SU-DHL-6 (cell line): ENCODE measurements at regions not wholly inside any gene's neighbourhood (a gene's known extent, or its start where the extent isn't known, plus 50 kb on each side); places are given as distances from the start of the nearest gene placed in this dataset.

Source experiments
- H2AFZ ChIP-seq: fragments of 200-600 bp; sonication (generic); 2 replicates; pipeline ENCODE4 v1.6.1; 2014; ENCODE audit warnings: low read depth, mild to moderate bottlenecking, moderate library complexity, mixed read lengths, antibody characterized with exemption, low read length; ENCODE audit not compliant: severe bottlenecking
- H3F3A ChIP-seq: fragments of 200-600 bp; shearing (Covaris generic); 2 replicates; pipeline ENCODE4 v1.6.0; 2016; ENCODE audit warnings: antibody characterized with exemption, mild to moderate bottlenecking; ENCODE audit not compliant: insufficient read depth
- H3K27ac ChIP-seq: fragments of 200-600 bp; sonication (generic); 2 replicates; pipeline ENCODE4 v1.5.1; 2016; ENCODE audit warnings: low read depth, mild to moderate bottlenecking, low read length, moderate library complexity, mixed read lengths
- H3K27me3 ChIP-seq: fragments of 200-600 bp; sonication (generic), shearing (Covaris generic); 2 replicates; pipeline ENCODE4 v1.6.0; 2014; ENCODE audit warnings: mild to moderate bottlenecking, low read length
- H3K36me3 ChIP-seq: fragments of 200-600 bp; sonication (generic); 2 replicates; pipeline ENCODE4 v1.6.1; 2014; ENCODE audit warnings: mild to moderate bottlenecking, low read length, mixed read lengths
- H3K4me2 ChIP-seq: fragments of 300-600, 200-600 bp; shearing (Covaris generic), sonication (generic); 2 replicates; pipeline ENCODE4 v1.6.0; 2014; ENCODE audit warnings: low read length, low read depth, mild to moderate bottlenecking; ENCODE audit not compliant: poor library complexity, severe bottlenecking
- H3K4me3 ChIP-seq: fragments of 200-600 bp; sonication (generic); 2 replicates; pipeline ENCODE4 v1.5.1; 2014; ENCODE audit warnings: antibody characterized with exemption, low read length, mild to moderate bottlenecking, mixed read lengths; ENCODE audit not compliant: insufficient read depth, poor library complexity, severe bottlenecking
- H3K79me2 ChIP-seq: fragments of 200-600 bp; sonication (generic); 2 replicates; pipeline ENCODE4 v1.6.1; 2014; ENCODE audit warnings: mild to moderate bottlenecking, low read length, moderate library complexity; ENCODE audit not compliant: insufficient read depth
- H3K9ac ChIP-seq: fragments of 200-600 bp; sonication (generic); 2 replicates; pipeline ENCODE4 v1.7.0; 2014; ENCODE audit warnings: mild to moderate bottlenecking, low read length
- H3K9me2 ChIP-seq: fragments of 200-600 bp; sonication (generic); replicated peaks from 2 replicates; pipeline ENCODE4 v1.6.1; 2014; ENCODE audit warnings: low read length; ENCODE audit not compliant: insufficient read depth
- H3K9me3 ChIP-seq: fragments of 200-600 bp; sonication (generic); 2 replicates; pipeline ENCODE4 v1.6.1; 2014; ENCODE audit warnings: low read length, mixed read lengths; ENCODE audit not compliant: insufficient read depth
- H4K20me1 ChIP-seq: fragments of 200-600 bp; sonication (generic); 2 replicates; pipeline ENCODE4 v1.6.1; 2014; ENCODE audit warnings: low read depth, mild to moderate bottlenecking, antibody characterized with exemption, low read length, moderate library complexity, mixed read lengths
- CTCF ChIP-seq: fragments of 200-600 bp; sonication (generic); IDR thresholded peaks from one replicate; pipeline ENCODE4 v1.5.1; 2017; ENCODE audit warnings: antibody characterized with exemption, mild to moderate bottlenecking, low read length, moderate library complexity; ENCODE audit not compliant: insufficient read depth, poor library complexity, severe bottlenecking
- EZH2phosphoT487 ChIP-seq: fragments of 200-600 bp; sonication (generic), shearing (Covaris generic); conservative IDR thresholded peaks from 2 replicates; pipeline ENCODE4 v1.6.1; 2018; ENCODE audit warnings: mild to moderate bottlenecking, antibody characterized with exemption, low read length, moderate library complexity, mixed read lengths

DNA sequence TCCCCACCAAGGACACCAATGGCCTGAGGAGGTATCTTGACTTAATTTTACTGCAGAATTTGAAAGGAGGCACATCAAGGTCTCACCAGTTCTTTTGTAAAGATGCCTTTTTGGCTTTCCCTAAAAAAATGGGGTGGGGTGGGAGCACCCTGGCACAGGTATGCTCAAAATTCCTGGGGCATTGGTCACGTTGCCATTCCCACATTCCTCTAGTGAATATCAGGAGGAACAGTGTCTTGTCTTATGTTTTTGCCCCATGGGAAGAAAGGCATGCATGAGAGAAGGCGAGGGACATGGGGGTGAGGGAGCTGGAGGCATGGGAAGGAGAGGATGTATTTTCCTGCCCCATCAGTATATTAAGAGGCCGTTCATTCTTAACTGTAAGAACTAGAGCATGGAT is 275.3 kb downstream of the CMPK2 start:
- H3K4me2 ChIP-seq = no peak overlapping the region
- no peaks in the 10 kb centered on the region for H3F3A ChIP-seq
- TF ChIP-seq CTCF = no peak
- no peak for TF ChIP-seq EZH2phosphoT487
- no peaks in the 10 kb centered on the region for H3K36me3 ChIP-seq
- H2AFZ ChIP-seq = no peak overlapping the region
- H4K20me1 ChIP-seq = no peaks in the 10 kb centered on the region
- no peaks in the 10 kb centered on the region for H3K9me2 ChIP-seq
- H3K27me3 ChIP-seq = no peaks in the 10 kb centered on the region
- H3K9me3 ChIP-seq = no peaks in the 10 kb centered on the region
- H3K27ac ChIP-seq = no peak overlapping the region
- no peak overlapping the region for H3K9ac ChIP-seq
- H3K4me3 ChIP-seq = no peak overlapping the region
- no peaks in the 10 kb centered on the region for H3K79me2 ChIP-seq

GRCh38 chr2:6602471-6602870 is 263.2 kb downstream of the CMPK2 start:
- Histone ChIP-seq H3K9me3 (no peaks in the 10 kb centered on the region), H3K4me3 (no peak overlapping the region), H3F3A (no peaks in the 10 kb centered on the region), H3K79me2 (no peaks in the 10 kb centered on the region), H3K27me3 (no peaks in the 10 kb centered on the region), H3K4me2 (no peak overlapping the region), H2AFZ (no peak overlapping the region), H4K20me1 (no peaks in the 10 kb centered on the region), H3K27ac (no peak overlapping the region), H3K9me2 (no peaks in the 10 kb centered on the region), H3K36me3 (no peaks in the 10 kb centered on the region), H3K9ac (no peak overlapping the region)
- no peak for TF ChIP-seq CTCF
- no peak for TF ChIP-seq EZH2phosphoT487

GRCh38 chr2:6605836-6606505 is 259.7 kb downstream of the CMPK2 start:
- no peak for TF ChIP-seq EZH2phosphoT487
- no peak for TF ChIP-seq CTCF
- H4K20me1 ChIP-seq = no peaks in the 10 kb centered on the region
- H3K27me3 ChIP-seq = no peaks in the 10 kb centered on the region
- H3K79me2 ChIP-seq = no peaks in the 10 kb centered on the region
- no peak overlapping the region for H3K4me3 ChIP-seq
- H3K9me3 ChIP-seq = no peaks in the 10 kb centered on the region
- no peak overlapping the region for H3K4me2 ChIP-seq
- no peak overlapping the region for H2AFZ ChIP-seq
- no peaks in the 10 kb centered on the region for H3F3A ChIP-seq
- H3K9me2 ChIP-seq = no peaks in the 10 kb centered on the region
- H3K27ac ChIP-seq = no peak overlapping the region
- no peaks in the 10 kb centered on the region for H3K36me3 ChIP-seq
- no peak overlapping the region for H3K9ac ChIP-seq
